ENCODE measurements at regions not wholly inside any gene's neighbourhood (a gene's known extent, or its start where the extent isn't known, plus 50 kb on each side); places are given as distances from the start of the nearest gene placed in this dataset.

- DNase-seq: peak; percentile 47
Observed at GRCh38 chr6:6920114-6920986, 187.4 kb upstream of the RREB1 start.

- DNase-seq: no peak
Observed at GRCh38 chr6:6920987-6921313, 186.8 kb upstream of the RREB1 start.

GRCh38 chr6:6922166-6922565, 185.6 kb upstream of the RREB1 start:
- DNase-seq: peak; percentile 25

- DNase-seq: no peak
Observed at GRCh38 chr6:6923605-6924004, 184.2 kb upstream of the RREB1 start.

- no peak for DNase-seq
Observed at GRCh38 chr6:6924708-6925107, 183.1 kb upstream of the RREB1 start.

GRCh38 chr6:6925391-6926164, 182.2 kb upstream of the RREB1 start:
- peak; percentile 36 for DNase-seq

- no peak for DNase-seq
Observed at GRCh38 chr6:6926856-6927255, 180.9 kb upstream of the RREB1 start.

- peak; percentile 76 for DNase-seq
Observed at GRCh38 chr6:6927521-6928361, 180.0 kb upstream of the RREB1 start.

GRCh38 chr6:6930223-6930880, 177.4 kb upstream of the RREB1 start:
- no peak for DNase-seq

GRCh38 chr6:6931071-6932025, 176.4 kb upstream of the RREB1 start:
- peak; percentile 28 for DNase-seq

- DNase-seq: no peak
Observed at GRCh38 chr6:6932341-6932740, 175.4 kb upstream of the RREB1 start.

GRCh38 chr6:6932968-6933367, 174.8 kb upstream of the RREB1 start:
- no peak for DNase-seq

- DNase-seq: no peak
Observed at GRCh38 chr6:6940031-6941025, 167.4 kb upstream of the RREB1 start.

- no peak for DNase-seq
Observed at GRCh38 chr6:6941201-6941600, 166.6 kb upstream of the RREB1 start.

GRCh38 chr6:6942091-6942490, 165.7 kb upstream of the RREB1 start:
- no peak for DNase-seq

GRCh38 chr6:6942831-6943230, 164.9 kb upstream of the RREB1 start:
- peak; percentile 44 for DNase-seq

GRCh38 chr6:6943421-6943820, 164.3 kb upstream of the RREB1 start:
- DNase-seq: no peak

GRCh38 chr6:6946206-6947155, 161.3 kb upstream of the RREB1 start:
- no peak for DNase-seq

Data from inflammatory macrophage treated with lipopolysaccharide for 4 hours (primary cell).